CD4-positive, CD25-positive, alpha-beta regulatory T cell (primary cell): ENCODE measurements at regions not wholly inside any gene's neighbourhood (a gene's known extent, or its start where the extent isn't known, plus 50 kb on each side); places are given as distances from the start of the nearest gene placed in this dataset.

Experiments
- ATAC-seq, 2 donors: fragments of 150-1000 bp; cut with Tn5 transposase; one replicate each; pipeline ENCODE4 v1.10.0; 2021; ENCODE audit warnings: low read depth in 2 of 2, moderate number of reproducible peaks in 2 of 2, moderate library complexity in 1 of 2
- DNase-seq, 3 donors: peaks; one replicate each; pipeline versions ENCODE4 v3.0.0 to v3.0.0-alpha.2; 2012 to 2022; ENCODE audit warnings: mixed read lengths in 1 of 3
- H3K27ac ChIP-seq: one replicate; pipeline ENCODE4 v1.7.0; 2013; ENCODE audit warnings: mild to moderate bottlenecking, low read length; ENCODE audit not compliant: insufficient read depth, poor library complexity, severe bottlenecking
- H3K27me3 ChIP-seq: one replicate; pipeline ENCODE4 v1.7.0; 2013; ENCODE audit warnings: low read length; ENCODE audit not compliant: control insufficient read depth, insufficient read depth
- H3K36me3 ChIP-seq: one replicate; pipeline ENCODE4 v1.7.0; 2013; ENCODE audit warnings: mild to moderate bottlenecking, low read length, moderate library complexity; ENCODE audit not compliant: control insufficient read depth, insufficient read depth
- H3K4me1 ChIP-seq: 2 replicates; pipeline ENCODE4 v1.7.0; 2013; ENCODE audit warnings: mild to moderate bottlenecking, low read length; ENCODE audit not compliant: insufficient read depth, control insufficient read depth, poor library complexity, severe bottlenecking
- H3K4me3 ChIP-seq: one replicate; pipeline ENCODE4 v1.7.0; 2013; ENCODE audit warnings: low read depth, mild to moderate bottlenecking, low read length, moderate library complexity
- H3K9me3 ChIP-seq, 2 experiments: 1 replicate in 1 of 2; 2 replicates in 1 of 2; pipeline ENCODE4 v1.7.0; 2013; ENCODE audit warnings: low read length in 2 of 2, mild to moderate bottlenecking in 1 of 2, moderate library complexity in 1 of 2; ENCODE audit not compliant: control insufficient read depth in 2 of 2
- H3K27ac Mint-ChIP-seq, 3 donors: one replicate each; pipeline ENCODE4 v1.8.0; 2020 to 2022; ENCODE audit warnings: mild to moderate bottlenecking in 3 of 3, mixed read lengths in 3 of 3, moderate library complexity in 2 of 3
- H3K27me3 Mint-ChIP-seq: one replicate; pipeline ENCODE4 v1.8.0; 2022; ENCODE audit warnings: mild to moderate bottlenecking, mixed read lengths
- H3K36me3 Mint-ChIP-seq: one replicate; pipeline ENCODE4 v1.8.0; 2020; ENCODE audit warnings: mixed read lengths
- H3K4me1 Mint-ChIP-seq, 4 donors: one replicate each; pipeline ENCODE4 v1.8.0; 2020 to 2022; ENCODE audit warnings: mixed read lengths in 4 of 4, mild to moderate bottlenecking in 1 of 4
- H3K4me3 Mint-ChIP-seq, 4 donors: one replicate each; pipeline ENCODE4 v1.8.0; 2020 to 2022; ENCODE audit warnings: mild to moderate bottlenecking in 4 of 4, mixed read lengths in 4 of 4, moderate library complexity in 3 of 4
- H3K9me3 Mint-ChIP-seq, 7 donors: one replicate each; pipeline ENCODE4 v1.8.0; 2020 to 2022; ENCODE audit warnings: mixed read lengths in 7 of 7, mild to moderate bottlenecking in 3 of 7, moderate library complexity in 2 of 7

DNA sequence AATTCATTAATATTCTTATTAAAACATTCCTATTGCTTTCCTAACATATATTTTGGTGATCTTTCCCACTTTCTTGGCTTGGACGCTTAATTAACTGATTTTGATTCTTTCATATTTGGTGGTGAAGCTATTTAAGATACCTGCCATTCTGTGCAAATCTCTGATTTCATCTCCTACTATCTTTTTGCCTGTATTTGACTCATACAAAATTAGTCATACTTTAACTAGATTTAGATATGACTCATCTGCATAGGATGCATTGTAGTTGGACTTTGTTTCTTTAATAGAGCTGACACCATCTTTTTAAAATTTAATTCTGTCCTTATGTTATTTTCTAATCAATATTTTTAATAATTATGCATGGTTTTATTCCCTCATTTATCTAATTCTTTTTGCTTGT is 93.8 kb upstream of the PLPPR4 start:
- ATAC-seq (no peak), DNase-seq (no peak)
- Mint-ChIP-seq H3K27me3 (peaks cover 5% of the 10 kb centered on the region), H3K9me3 (peaks cover 0 to 6% (median 0%) of the 10 kb centered on the region in 7 donors), H3K4me1 (no peaks in the 10 kb centered on the region), H3K4me3 (no peak overlapping the region), H3K27ac (no peak overlapping the region), H3K36me3 (no peaks in the 10 kb centered on the region)
- no peak overlapping the region for H3K27ac ChIP-seq
- H3K36me3 ChIP-seq, result no peaks in the 10 kb centered on the region
- no peaks in the 10 kb centered on the region for H3K4me1 ChIP-seq
- no peaks in the 10 kb centered on the region for H3K9me3 ChIP-seq
- peaks cover 3% of the 10 kb centered on the region for H3K27me3 ChIP-seq
- H3K4me3 ChIP-seq, result no peak overlapping the region

- Histone ChIP-seq H3K4me1 (no peaks in the 10 kb centered on the region), H3K27ac (no peak overlapping the region), H3K4me3 (no peak overlapping the region), H3K36me3 (no peaks in the 10 kb centered on the region), H3K27me3 (peaks cover 3% of the 10 kb centered on the region), H3K9me3 (no peaks in the 10 kb centered on the region)
- no peaks in the 10 kb centered on the region for H3K4me1 Mint-ChIP-seq
- ATAC-seq (no peak), DNase-seq (no peak)
- peaks cover 0 to 2% (median 0%) of the 10 kb centered on the region in 7 donors for H3K9me3 Mint-ChIP-seq
- H3K4me3 Mint-ChIP-seq, result no peak overlapping the region
- H3K27ac Mint-ChIP-seq, result no peak overlapping the region
- H3K27me3 Mint-ChIP-seq, result peaks cover 5% of the 10 kb centered on the region
- H3K36me3 Mint-ChIP-seq, result no peaks in the 10 kb centered on the region
Observed at GRCh38 chr1:99171184-99171813, 93.0 kb upstream of the PLPPR4 start.

GRCh38 chr1:99173282-99173681 is 91.0 kb upstream of the PLPPR4 start:
- Histone ChIP-seq H3K27me3 (peaks cover 3% of the 10 kb centered on the region), H3K4me1 (no peaks in the 10 kb centered on the region), H3K36me3 (no peaks in the 10 kb centered on the region), H3K4me3 (no peak overlapping the region), H3K9me3 (no peaks in the 10 kb centered on the region), H3K27ac (no peak overlapping the region)
- peaks cover 0 to 2% (median 0%) of the 10 kb centered on the region in 7 donors for H3K9me3 Mint-ChIP-seq
- peaks cover 5% of the 10 kb centered on the region for H3K27me3 Mint-ChIP-seq
- H3K36me3 Mint-ChIP-seq, result no peaks in the 10 kb centered on the region
- H3K27ac Mint-ChIP-seq, result no peak overlapping the region
- DNase-seq (no peak), ATAC-seq (no peak)
- H3K4me3 Mint-ChIP-seq, result no peak overlapping the region
- no peaks in the 10 kb centered on the region for H3K4me1 Mint-ChIP-seq

GRCh38 chr1:99173900-99174299 is 90.4 kb upstream of the PLPPR4 start:
- Mint-ChIP-seq H3K36me3 (no peaks in the 10 kb centered on the region), H3K4me3 (no peak overlapping the region), H3K9me3 (no peaks in the 10 kb centered on the region), H3K27ac (no peak overlapping the region), H3K4me1 (no peaks in the 10 kb centered on the region), H3K27me3 (peaks cover 5% of the 10 kb centered on the region)
- Histone ChIP-seq H3K4me1 (no peaks in the 10 kb centered on the region), H3K36me3 (no peaks in the 10 kb centered on the region), H3K27me3 (peaks cover 3% of the 10 kb centered on the region), H3K9me3 (no peaks in the 10 kb centered on the region), H3K4me3 (no peak overlapping the region), H3K27ac (no peak overlapping the region)
- ATAC-seq (no peak), DNase-seq (no peak)

- Histone ChIP-seq H3K4me3 (no peak overlapping the region), H3K36me3 (no peaks in the 10 kb centered on the region), H3K27me3 (no peaks in the 10 kb centered on the region), H3K27ac (no peak overlapping the region), H3K4me1 (no peaks in the 10 kb centered on the region), H3K9me3 (no peaks in the 10 kb centered on the region)
- DNase-seq, result no peak
- Mint-ChIP-seq H3K4me1 (peaks cover 0 to 2% (median 0%) of the 10 kb centered on the region in 4 donors), H3K36me3 (no peaks in the 10 kb centered on the region), H3K4me3 (no peak overlapping the region), H3K27me3 (peaks cover 5% of the 10 kb centered on the region), H3K27ac (no peak overlapping the region), H3K9me3 (no peaks in the 10 kb centered on the region)
- no peak for ATAC-seq
Observed at GRCh38 chr1:99176753-99177152, 87.5 kb upstream of the PLPPR4 start.

- H3K9me3 ChIP-seq, result no peaks in the 10 kb centered on the region
- Mint-ChIP-seq H3K4me3 (no peak overlapping the region), H3K4me1 (peaks cover 0 to 2% (median 0%) of the 10 kb centered on the region in 4 donors), H3K36me3 (no peaks in the 10 kb centered on the region), H3K9me3 (no peaks in the 10 kb centered on the region), H3K27ac (no peak overlapping the region), H3K27me3 (peaks cover 5% of the 10 kb centered on the region)
- no peak overlapping the region for H3K4me3 ChIP-seq
- DNase-seq (no peak), ATAC-seq (no peak)
- H3K36me3 ChIP-seq, result no peaks in the 10 kb centered on the region
- H3K27ac ChIP-seq, result no peak overlapping the region
- H3K4me1 ChIP-seq, result no peaks in the 10 kb centered on the region
- no peaks in the 10 kb centered on the region for H3K27me3 ChIP-seq
Observed at GRCh38 chr1:99177465-99177864, 86.8 kb upstream of the PLPPR4 start.

- Mint-ChIP-seq H3K4me3 (no peak overlapping the region), H3K27me3 (no peaks in the 10 kb centered on the region), H3K4me1 (peaks cover 0 to 2% (median 0%) of the 10 kb centered on the region in 4 donors), H3K36me3 (no peaks in the 10 kb centered on the region), H3K27ac (no peak overlapping the region), H3K9me3 (no peaks in the 10 kb centered on the region)
- DNase-seq (peak; percentile 24 to 77 (median 57)), ATAC-seq (peak; percentile 73 to 78)
- no peak overlapping the region for H3K4me3 ChIP-seq
- no peaks in the 10 kb centered on the region for H3K4me1 ChIP-seq
- no peaks in the 10 kb centered on the region for H3K9me3 ChIP-seq
- H3K27me3 ChIP-seq, result no peaks in the 10 kb centered on the region
- no peak overlapping the region for H3K27ac ChIP-seq
- H3K36me3 ChIP-seq, result no peaks in the 10 kb centered on the region
Observed at GRCh38 chr1:99180343-99180808, 83.9 kb upstream of the PLPPR4 start.

DNA sequence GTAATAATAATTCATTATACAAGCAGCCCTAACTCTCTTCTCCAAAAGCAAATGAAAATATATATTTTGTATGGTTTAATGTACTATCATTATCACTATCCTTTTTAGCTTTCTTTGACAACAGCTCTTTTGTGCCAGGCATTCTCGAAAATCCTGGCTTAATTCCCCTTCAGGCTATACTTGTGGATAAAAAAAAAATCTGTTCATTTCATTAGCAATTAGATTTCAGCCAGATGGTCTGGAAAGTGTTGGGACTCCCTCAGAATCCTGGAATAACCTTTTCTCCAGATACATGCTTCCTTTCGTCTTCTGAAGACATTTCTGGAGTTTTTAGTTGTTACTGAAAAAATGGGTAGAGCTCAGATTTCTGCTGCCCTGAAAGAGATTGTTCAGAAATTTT is 83.4 kb upstream of the PLPPR4 start:
- Histone ChIP-seq H3K4me3 (no peak overlapping the region), H3K36me3 (no peaks in the 10 kb centered on the region), H3K27me3 (no peaks in the 10 kb centered on the region), H3K4me1 (no peaks in the 10 kb centered on the region), H3K9me3 (no peaks in the 10 kb centered on the region), H3K27ac (no peak overlapping the region)
- peaks cover 0 to 2% (median 0%) of the 10 kb centered on the region in 4 donors for H3K4me1 Mint-ChIP-seq
- H3K4me3 Mint-ChIP-seq, result no peak overlapping the region
- DNase-seq (no peak), ATAC-seq (no peak)
- H3K9me3 Mint-ChIP-seq, result no peaks in the 10 kb centered on the region
- no peaks in the 10 kb centered on the region for H3K27me3 Mint-ChIP-seq
- no peak overlapping the region for H3K27ac Mint-ChIP-seq
- H3K36me3 Mint-ChIP-seq, result no peaks in the 10 kb centered on the region
